T-cell (primary cell): ENCODE measurements at regions not wholly inside any gene's neighbourhood (a gene's known extent, or its start where the extent isn't known, plus 50 kb on each side); places are given as distances from the start of the nearest gene placed in this dataset.

ENCODE experiments used
- ATAC-seq, 4 experiments: fragments of 200-7000 bp in 3 of 4; fragments of 150-1000 bp in 1 of 4; cut with Tn5 transposase; replicated peaks in 1 of 4; 1 replicate in 3 of 4; 2 replicates in 1 of 4; pipeline ENCODE4 v1.10.0; 2021; ENCODE audit warnings: moderate library complexity in 3 of 4, mild to moderate bottlenecking in 2 of 4, moderate number of reproducible peaks in 1 of 4
- CTCF ChIA-PET, 2 donors: fragments of 300-600 bp; sonication (Branson Sonifier 250); formaldehyde crosslinking; loops; one replicate each; lab custom pipeline; 2022; ENCODE audit warnings: antibody characterized with exemption in 2 of 2; lab: Charles Lee
- POLR2A ChIA-PET, 2 donors: fragments of 300-600 bp; sonication (Branson Sonifier 250); formaldehyde crosslinking; loops; one replicate each; lab custom pipeline; 2022; ENCODE audit warnings: antibody characterized with exemption in 2 of 2; lab: Charles Lee
- DNase-seq, 35 experiments: peaks; one replicate each; pipeline versions ENCODE4 v3.0.0 to v3.0.0-alpha.2; 2013 to 2023
- H3K27ac ChIP-seq: one replicate; pipeline ENCODE4 v1.5.1; 2013; ENCODE audit warnings: low read length
- H3K27me3 ChIP-seq, 2 experiments: replicated peaks in 1 of 2; 1 replicate in 1 of 2; 2 replicates in 1 of 2; pipeline versions ENCODE4 v1.6.1 to v1.7.0; 2013; ENCODE audit warnings: low read length in 1 of 2, mixed read lengths in 1 of 2; ENCODE audit not compliant: control insufficient read depth in 2 of 2, insufficient read depth in 2 of 2; ENCODE audit errors: extremely low read depth in 1 of 2
- H3K36me3 ChIP-seq, 2 donors: 1 replicate in 1 of 2; 2 replicates in 1 of 2; pipeline versions ENCODE4 v1.6.1 to v1.7.0; 2013; ENCODE audit warnings: low read length in 1 of 2; ENCODE audit not compliant: control insufficient read depth in 2 of 2, insufficient read depth in 1 of 2; ENCODE audit errors: extremely low read depth in 1 of 2
- H3K4me1 ChIP-seq, 2 experiments: 1 replicate in 1 of 2; 2 replicates in 1 of 2; pipeline versions ENCODE4 v1.6.1 to v1.7.0; 2013; ENCODE audit warnings: low read length in 2 of 2, mixed read lengths in 1 of 2; ENCODE audit not compliant: insufficient read depth in 2 of 2, control insufficient read depth in 1 of 2; ENCODE audit errors: extremely low read depth in 1 of 2
- H3K4me3 ChIP-seq, 2 donors: 1 replicate in 1 of 2; 2 replicates in 1 of 2; pipeline versions ENCODE4 v1.5.1 to v1.7.0; 2013; ENCODE audit warnings: mild to moderate bottlenecking in 2 of 2, low read length in 1 of 2, moderate library complexity in 1 of 2; ENCODE audit not compliant: control insufficient read depth in 1 of 2; ENCODE audit errors: extremely low read depth in 1 of 2
- H3K9me3 ChIP-seq: 2 replicates; pipeline ENCODE4 v1.7.0; 2013
- H3K27ac Mint-ChIP-seq, 2 donors: one replicate each; pipeline ENCODE4 v1.8.0; 2020 to 2021; ENCODE audit warnings: mild to moderate bottlenecking in 2 of 2, mixed read lengths in 2 of 2
- H3K27me3 Mint-ChIP-seq, 2 donors: one replicate each; pipeline ENCODE4 v1.8.0; 2021 to 2022; ENCODE audit warnings: mixed read lengths in 2 of 2
- H3K36me3 Mint-ChIP-seq: one replicate; pipeline ENCODE4 v1.8.0; 2021; ENCODE audit warnings: mixed read lengths
- H3K4me1 Mint-ChIP-seq, 3 donors: one replicate each; pipeline ENCODE4 v1.8.0; 2020 to 2022; ENCODE audit warnings: mixed read lengths in 3 of 3, mild to moderate bottlenecking in 1 of 3
- H3K4me3 Mint-ChIP-seq, 3 donors: one replicate each; pipeline ENCODE4 v1.8.0; 2020 to 2022; ENCODE audit warnings: mild to moderate bottlenecking in 3 of 3, mixed read lengths in 3 of 3, moderate library complexity in 3 of 3
- H3K9me3 Mint-ChIP-seq, 3 donors: one replicate each; pipeline ENCODE4 v1.8.0; 2020 to 2022; ENCODE audit warnings: mixed read lengths in 3 of 3
- WGBS: methylation state at CpG from one replicate; pipeline ENCODE4 v1.1.5; 2013; ENCODE audit warnings: missing lambda C conversion rate; ENCODE audit not compliant: insufficient coverage; 5-methylcytosine and 5-hydroxymethylcytosine counted together

DNA sequence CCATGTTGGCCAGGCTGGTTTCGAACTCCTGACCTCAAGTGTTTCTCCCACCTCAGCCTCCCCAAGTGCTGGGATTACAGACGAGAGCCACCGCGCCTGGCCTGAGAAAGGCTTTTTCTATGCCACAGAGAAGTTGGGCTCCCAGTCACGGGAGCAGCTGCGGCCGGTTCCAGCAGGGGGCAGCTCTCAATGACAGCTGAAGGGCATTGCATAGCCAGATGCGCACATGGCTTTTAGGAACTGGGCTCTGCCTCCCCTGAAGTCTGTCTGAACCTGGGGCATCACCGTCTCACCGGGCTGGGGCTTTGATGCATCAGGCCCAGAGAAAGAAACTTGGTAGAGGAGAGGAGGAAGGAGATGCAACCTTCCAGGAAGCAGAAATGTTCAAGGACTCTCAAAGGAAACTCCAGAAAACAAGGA, 84.2 kb upstream of the LAPTM4A start:
- DNase-seq (peak in 16 of 35 experiments; percentile 3 to 27 (median 10)), ATAC-seq (peak in 1 of 4 experiments; percentile 30)
- Histone ChIP-seq H3K4me3 (no peak overlapping the region), H3K4me1 (no peaks in the 10 kb centered on the region), H3K36me3 (no peaks in the 10 kb centered on the region), H3K9me3 (no peaks in the 10 kb centered on the region), H3K27ac (no peak overlapping the region), H3K27me3 (peaks cover 0 to 31% of the 10 kb centered on the region in 2 experiments)
- Mint-ChIP-seq H3K27ac (no peak overlapping the region), H3K4me3 (no peak overlapping the region), H3K4me1 (no peaks in the 10 kb centered on the region), H3K36me3 (no peaks in the 10 kb centered on the region), H3K27me3 (peaks cover 15 to 21% of the 10 kb centered on the region in 2 donors), H3K9me3 (no peaks in the 10 kb centered on the region)
- WGBS: 5% methylated on average over 7 of the region's 10 CpGs
- CTCF ChIA-PET: no interaction called here
- POLR2A ChIA-PET: no interaction called here

GRCh38 chr2:20132990-20133535, 81.6 kb upstream of the LAPTM4A start:
- H3K27me3 Mint-ChIP-seq: peaks cover 20 to 24% of the 10 kb centered on the region in 2 donors
- DNase-seq: no peak
- H3K27ac Mint-ChIP-seq: no peak overlapping the region
- H3K4me3 ChIP-seq: no peak overlapping the region
- no peaks in the 10 kb centered on the region for H3K9me3 Mint-ChIP-seq
- ChIA-PET CTCF (no interaction called here), POLR2A (no interaction called here)
- peak in 1 of 4 experiments; percentile 19 for ATAC-seq
- peaks cover 0 to 37% of the 10 kb centered on the region in 2 experiments for H3K27me3 ChIP-seq
- H3K27ac ChIP-seq: no peak overlapping the region
- no peaks in the 10 kb centered on the region for H3K9me3 ChIP-seq
- 76% methylated on average over 9 of the region's 12 CpGs for WGBS
- H3K4me1 Mint-ChIP-seq: no peaks in the 10 kb centered on the region
- H3K4me1 ChIP-seq: no peaks in the 10 kb centered on the region
- no peak overlapping the region for H3K4me3 Mint-ChIP-seq
- H3K36me3 ChIP-seq: no peaks in the 10 kb centered on the region
- no peaks in the 10 kb centered on the region for H3K36me3 Mint-ChIP-seq

DNA sequence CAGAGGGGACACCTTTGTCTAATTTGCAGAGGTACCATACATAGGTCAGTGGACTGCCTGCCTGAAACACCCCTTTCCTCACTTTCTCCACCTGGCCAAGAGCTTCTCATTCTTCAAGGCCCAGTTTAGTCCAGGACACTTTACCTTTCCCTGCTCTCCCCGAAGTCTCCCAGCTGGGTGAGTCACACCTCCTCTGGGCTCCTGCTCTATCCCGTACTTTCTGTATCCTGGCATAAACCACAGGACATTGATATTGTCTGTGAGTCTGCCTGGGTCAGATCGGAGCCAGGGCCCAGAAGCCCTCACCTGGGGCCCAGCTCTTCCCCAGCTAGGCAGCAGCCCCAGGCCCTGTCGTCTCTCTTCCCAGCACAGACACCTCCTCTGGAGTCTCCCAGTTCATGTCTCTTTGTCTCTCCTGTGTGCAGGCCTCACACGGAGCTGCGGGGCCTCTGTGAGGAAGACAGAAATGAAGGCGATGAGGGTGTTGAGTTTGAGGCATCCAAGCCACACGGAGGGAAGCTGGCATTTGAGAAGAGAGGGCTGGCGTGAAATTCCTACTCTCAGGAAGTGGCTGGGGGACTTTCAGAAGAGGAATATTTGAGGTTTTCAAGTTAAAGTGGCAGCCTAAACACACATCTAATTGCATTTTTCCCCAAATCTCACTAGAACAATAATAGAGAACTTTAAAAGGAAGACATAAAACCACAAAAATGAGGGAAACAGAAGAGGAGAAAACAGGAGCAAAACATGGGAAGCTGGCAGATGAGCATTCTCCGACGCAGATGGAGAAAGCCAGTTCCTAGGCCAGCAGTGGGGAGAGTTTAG, 79.6 kb upstream of the LAPTM4A start:
- Histone ChIP-seq H3K9me3 (no peaks in the 10 kb centered on the region), H3K4me1 (no peaks in the 10 kb centered on the region), H3K36me3 (no peaks in the 10 kb centered on the region), H3K27ac (no peak overlapping the region), H3K27me3 (peaks cover 0 to 40% of the 10 kb centered on the region in 2 experiments), H3K4me3 (no peak overlapping the region)
- Mint-ChIP-seq H3K27ac (no peak overlapping the region), H3K36me3 (no peaks in the 10 kb centered on the region), H3K27me3 (peaks cover 20 to 24% of the 10 kb centered on the region in 2 donors), H3K9me3 (no peaks in the 10 kb centered on the region), H3K4me3 (no peak overlapping the region), H3K4me1 (no peaks in the 10 kb centered on the region)
- POLR2A ChIA-PET: no interaction called here
- CTCF ChIA-PET: no interaction called here
- ATAC-seq: no peak
- DNase-seq: no peak
- 64% methylated on average over 6 of the region's 11 CpGs for WGBS

- POLR2A ChIA-PET: no interaction called here
- no peaks in the 10 kb centered on the region for H3K9me3 Mint-ChIP-seq
Measured at GRCh38 chr2:20130160-20130560, 78.7 kb upstream of the LAPTM4A start.

GRCh38 chr2:20129331-20130159, 78.1 kb upstream of the LAPTM4A start:
- H3K36me3 ChIP-seq: no peaks in the 10 kb centered on the region
- Mint-ChIP-seq H3K9me3 (no peaks in the 10 kb centered on the region), H3K27me3 (peaks cover 20 to 26% of the 10 kb centered on the region in 2 donors), H3K36me3 (no peaks in the 10 kb centered on the region), H3K27ac (no peak overlapping the region), H3K4me3 (no peak overlapping the region), H3K4me1 (no peaks in the 10 kb centered on the region)
- DNase-seq (no peak), ATAC-seq (no peak)
- H3K4me1 ChIP-seq: no peaks in the 10 kb centered on the region
- no peaks in the 10 kb centered on the region for H3K9me3 ChIP-seq
- CTCF ChIA-PET: no interaction called here
- 83% methylated on average over 8 of the region's 12 CpGs for WGBS
- H3K4me3 ChIP-seq: no peak overlapping the region
- peaks cover 0 to 35% of the 10 kb centered on the region in 2 experiments for H3K27me3 ChIP-seq
- H3K27ac ChIP-seq: no peak overlapping the region
- POLR2A ChIA-PET: no interaction called here

More at GRCh38 chr2:20130160-20130560, 78.7 kb upstream of the LAPTM4A start:
- DNase-seq: no peak
- 90% methylated on average over 1 of the region's 3 CpGs for WGBS
- H3K36me3 Mint-ChIP-seq: no peaks in the 10 kb centered on the region
- CTCF ChIA-PET: no interaction called here
- Histone ChIP-seq H3K9me3 (no peaks in the 10 kb centered on the region), H3K4me3 (no peak overlapping the region), H3K27me3 (peaks cover 0 to 35% of the 10 kb centered on the region in 2 experiments), H3K36me3 (no peaks in the 10 kb centered on the region), H3K4me1 (no peaks in the 10 kb centered on the region), H3K27ac (no peak overlapping the region)
- H3K27me3 Mint-ChIP-seq: peaks cover 20 to 26% of the 10 kb centered on the region in 2 donors
- ATAC-seq: no peak
- H3K27ac Mint-ChIP-seq: no peak overlapping the region
- no peaks in the 10 kb centered on the region for H3K4me1 Mint-ChIP-seq
- H3K4me3 Mint-ChIP-seq: no peak overlapping the region

DNA sequence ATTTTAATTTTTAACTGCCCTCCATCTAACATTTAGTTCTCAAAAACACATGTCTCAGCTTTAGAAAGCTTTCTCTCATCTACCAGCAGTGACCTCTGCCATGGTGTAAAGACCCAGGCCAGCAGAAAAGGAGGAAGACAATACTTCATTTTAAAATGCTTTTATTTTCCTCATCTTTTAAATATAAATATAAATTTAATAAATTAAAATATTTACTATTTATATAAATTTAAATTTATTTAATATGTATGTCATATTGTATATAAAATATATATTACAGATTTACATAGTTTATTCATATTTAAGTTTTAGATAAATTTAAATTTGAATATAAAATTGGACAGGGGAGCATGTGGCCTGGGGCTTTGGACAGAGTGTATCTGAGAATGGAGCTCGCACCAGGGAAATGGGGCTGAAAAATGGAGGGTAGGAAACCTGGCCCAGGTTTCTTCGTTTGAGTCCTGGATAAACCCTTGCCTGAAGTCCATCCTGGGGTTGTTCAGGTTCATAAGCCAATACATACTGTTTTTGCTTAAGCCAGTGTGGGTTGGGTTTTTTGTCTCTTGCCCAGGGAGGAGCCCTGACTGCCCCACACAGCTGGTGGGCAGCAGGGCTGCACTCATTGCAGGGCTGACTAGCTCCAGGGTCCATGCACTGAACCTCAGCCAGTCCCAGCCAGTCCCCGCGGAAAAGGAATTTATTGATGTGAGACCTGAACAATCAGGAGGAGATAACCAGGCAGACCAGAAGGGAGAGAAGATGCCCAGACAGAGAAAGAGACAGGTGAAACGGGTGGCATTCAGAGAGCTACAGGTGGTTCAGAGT, 77.3 kb upstream of the LAPTM4A start:
- Histone ChIP-seq H3K4me1 (no peaks in the 10 kb centered on the region), H3K36me3 (no peaks in the 10 kb centered on the region), H3K9me3 (no peaks in the 10 kb centered on the region), H3K27me3 (peaks cover 0 to 32% of the 10 kb centered on the region in 2 experiments), H3K27ac (no peak overlapping the region), H3K4me3 (no peak overlapping the region)
- H3K27me3 Mint-ChIP-seq: peaks cover 20 to 23% of the 10 kb centered on the region in 2 donors
- H3K27ac Mint-ChIP-seq: no peak overlapping the region
- H3K36me3 Mint-ChIP-seq: no peaks in the 10 kb centered on the region
- ChIA-PET POLR2A (no interaction called here), CTCF (no interaction called here)
- H3K4me1 Mint-ChIP-seq: no peaks in the 10 kb centered on the region
- WGBS: 78% methylated on average over 5 of the region's 5 CpGs
- H3K9me3 Mint-ChIP-seq: no peaks in the 10 kb centered on the region
- H3K4me3 Mint-ChIP-seq: no peak overlapping the region
- DNase-seq: no peak
- no peak for ATAC-seq
